ELR (cell line): ENCODE measurements at regions not wholly inside any gene's neighbourhood (a gene's known extent, or its start where the extent isn't known, plus 50 kb on each side); places are given as distances from the start of the nearest gene placed in this dataset.

Experiments
- DNase-seq: peaks from one replicate; pipeline ENCODE4 v3.0.0-alpha.2; 2015; ENCODE audit warnings: low read depth

- no peak for DNase-seq
Observed at GRCh38 chr10:118412932-118413331, 70.8 kb upstream of the FAM204A start.

DNA sequence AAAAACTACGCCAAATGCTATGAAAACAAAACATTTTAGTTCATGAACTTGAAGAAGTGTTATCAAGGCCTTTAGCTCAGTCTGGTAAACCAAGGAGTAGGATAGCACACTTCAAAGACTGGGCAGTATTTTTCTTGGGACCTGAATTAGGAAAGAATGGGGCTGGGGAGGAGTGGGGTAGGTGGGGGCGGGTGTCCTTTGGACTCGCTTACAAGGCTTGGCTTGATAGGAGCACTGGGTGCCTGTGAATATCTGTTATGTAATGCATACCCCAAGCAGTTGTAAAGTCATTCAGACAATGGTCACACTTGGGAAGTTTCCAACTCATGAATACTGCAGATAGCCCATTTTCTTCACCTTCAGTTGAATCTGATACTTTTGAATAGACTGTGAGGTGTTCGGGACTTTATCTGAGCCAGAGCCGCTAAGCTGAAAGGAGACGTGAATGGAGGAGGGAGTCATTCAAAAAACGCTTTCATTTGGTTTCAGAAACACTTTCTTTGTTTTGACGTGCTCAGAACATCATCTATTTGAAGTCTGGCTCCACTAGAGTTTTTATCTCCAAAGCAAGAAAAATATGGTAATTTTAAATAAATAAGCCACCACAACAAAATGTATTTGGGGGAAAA lies 70.1 kb upstream of the FAM204A start:
- no peak for DNase-seq

- no peak for DNase-seq
Observed at GRCh38 chr10:118409295-118409694, 67.2 kb upstream of the FAM204A start.

GRCh38 chr10:118408181-118408580 lies 66.1 kb upstream of the FAM204A start:
- DNase-seq: no peak

- DNase-seq: no peak
Observed at GRCh38 chr10:118407777-118408176, 65.7 kb upstream of the FAM204A start.

- no peak for DNase-seq
Observed at GRCh38 chr10:118407026-118407425, 64.9 kb upstream of the FAM204A start.

GRCh38 chr10:118405928-118406327 lies 63.8 kb upstream of the FAM204A start:
- no peak for DNase-seq

DNA sequence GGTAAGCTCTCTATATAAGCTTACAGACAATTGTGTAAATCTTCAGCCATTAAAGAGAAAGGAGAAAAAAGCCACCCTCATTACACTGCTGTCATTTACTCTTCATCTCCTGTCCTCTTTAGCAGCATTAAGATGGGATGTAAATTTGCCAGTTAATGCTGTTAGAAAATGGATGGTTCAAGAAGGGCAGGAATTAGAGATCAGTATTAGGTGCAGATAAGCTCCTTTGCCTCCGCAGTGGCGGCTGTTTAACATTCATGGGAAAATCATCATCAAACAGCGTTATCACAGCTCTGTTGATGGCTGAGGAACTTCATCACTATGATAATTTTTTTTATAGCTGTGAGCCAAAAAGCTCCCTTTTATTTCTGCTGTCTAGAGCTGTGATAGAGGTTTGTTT lies 61.8 kb upstream of the FAM204A start:
- no peak for DNase-seq

- DNase-seq: no peak
Observed at GRCh38 chr10:118401708-118402193, 59.6 kb upstream of the FAM204A start.

- no peak for DNase-seq
Observed at GRCh38 chr10:118397391-118397790, 55.3 kb upstream of the FAM204A start.

- DNase-seq: no peak
Observed at GRCh38 chr10:118395947-118396346, 53.8 kb upstream of the FAM204A start.

GRCh38 chr10:118394301-118395200 lies 52.4 kb upstream of the FAM204A start:
- no peak for DNase-seq

GRCh38 chr10:118392761-118393160 lies 50.6 kb upstream of the FAM204A start:
- no peak for DNase-seq
